GM18870 (cell line): ENCODE measurements at regions not wholly inside any gene's neighbourhood (a gene's known extent, or its start where the extent isn't known, plus 50 kb on each side); places are given as distances from the start of the nearest gene placed in this dataset.

Experiments
- ATAC-seq: cut with Tn5 transposase; IDR thresholded peaks from one replicate; pipeline ENCODE4 v1.9.1; 2021; ENCODE audit warnings: moderate library complexity; ENCODE audit not compliant: unreplicated experiment

GRCh38 chr5:6274846-6275543 lies 103.4 kb downstream of the MED10 start:
- ATAC-seq, result no peak

DNA sequence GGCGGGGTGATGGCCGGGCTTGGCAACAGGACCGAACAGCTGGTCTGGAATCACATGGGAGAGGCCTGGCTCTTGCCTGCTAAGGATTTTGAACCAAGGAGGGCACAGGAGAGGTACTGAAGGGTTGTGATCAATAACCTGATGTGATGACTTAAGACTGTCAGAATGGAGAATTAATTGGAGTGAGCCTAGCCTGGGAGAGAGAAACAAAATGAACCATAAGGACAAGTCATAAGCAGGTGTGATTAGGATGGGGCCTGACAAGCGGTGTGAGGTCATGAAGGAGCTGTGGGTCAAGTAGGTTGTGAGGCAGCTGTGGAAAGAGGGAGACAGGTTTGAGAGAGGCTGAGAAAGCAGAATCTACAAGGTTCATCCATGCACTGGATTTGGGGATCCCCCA lies 104.6 kb downstream of the MED10 start:
- no peak for ATAC-seq

GRCh38 chr5:6273090-6273735 lies 105.1 kb downstream of the MED10 start:
- peak; percentile 72 for ATAC-seq

- ATAC-seq, result no peak
These were observed 108.4 kb downstream of the MED10 start for GRCh38 chr5:6269925-6270324.

GRCh38 chr5:6266671-6267197 lies 111.6 kb downstream of the MED10 start:
- ATAC-seq, result no peak

DNA sequence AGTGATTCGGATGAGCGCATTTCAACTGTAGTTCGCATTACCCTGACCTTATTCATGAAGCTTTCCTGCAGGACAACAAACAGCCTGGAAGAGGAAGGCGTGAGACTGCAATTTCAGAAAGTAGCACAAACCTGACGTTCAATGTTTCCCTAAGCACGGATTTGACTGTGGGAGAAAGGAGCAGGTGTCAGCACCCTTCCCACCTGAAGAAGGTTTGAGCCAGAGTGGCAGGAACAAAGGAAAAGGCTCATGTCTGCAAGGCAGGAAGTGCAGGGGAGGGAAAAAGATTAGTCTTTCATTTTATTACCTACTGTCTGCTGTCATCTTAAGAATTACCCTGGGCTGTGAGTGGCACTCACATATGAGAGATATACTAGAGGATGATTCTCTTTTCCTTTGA lies 114.0 kb downstream of the MED10 start:
- no peak for ATAC-seq

DNA sequence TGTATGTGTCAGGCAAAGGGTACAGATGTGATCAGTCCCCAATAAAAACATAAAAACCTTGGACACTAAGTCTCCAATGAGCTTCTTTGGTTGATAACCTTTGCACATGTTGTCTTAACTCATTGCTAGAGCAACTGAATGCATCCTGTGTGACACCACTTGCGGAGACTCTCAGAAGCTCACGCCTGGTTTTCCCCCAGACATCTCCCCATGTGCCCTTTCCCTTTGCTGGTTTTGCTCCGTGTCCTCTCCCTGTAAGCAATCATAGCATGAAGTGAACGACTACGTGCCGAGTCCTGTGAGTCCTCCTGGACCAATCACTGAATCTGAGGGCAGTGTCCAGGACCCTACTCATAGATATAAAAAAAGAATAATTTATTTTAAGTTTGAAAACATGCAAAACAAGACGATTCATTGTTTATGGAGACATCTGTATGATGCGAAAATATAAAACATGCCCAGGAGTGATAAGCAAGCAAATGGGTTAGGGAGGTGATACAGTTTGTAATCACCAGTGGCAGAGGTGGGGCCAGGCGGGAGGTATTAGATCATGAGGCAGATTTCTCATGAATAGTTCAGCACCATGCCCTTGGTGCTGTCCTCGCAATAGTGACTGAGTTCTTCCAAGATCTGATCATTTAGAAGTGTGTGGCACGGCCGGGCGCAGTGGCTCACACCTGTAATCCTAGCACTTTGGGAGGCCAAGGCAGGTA lies 115.5 kb downstream of the MED10 start:
- no peak for ATAC-seq

- ATAC-seq, result no peak
These were observed 116.7 kb downstream of the MED10 start for GRCh38 chr5:6261668-6262067.

DNA sequence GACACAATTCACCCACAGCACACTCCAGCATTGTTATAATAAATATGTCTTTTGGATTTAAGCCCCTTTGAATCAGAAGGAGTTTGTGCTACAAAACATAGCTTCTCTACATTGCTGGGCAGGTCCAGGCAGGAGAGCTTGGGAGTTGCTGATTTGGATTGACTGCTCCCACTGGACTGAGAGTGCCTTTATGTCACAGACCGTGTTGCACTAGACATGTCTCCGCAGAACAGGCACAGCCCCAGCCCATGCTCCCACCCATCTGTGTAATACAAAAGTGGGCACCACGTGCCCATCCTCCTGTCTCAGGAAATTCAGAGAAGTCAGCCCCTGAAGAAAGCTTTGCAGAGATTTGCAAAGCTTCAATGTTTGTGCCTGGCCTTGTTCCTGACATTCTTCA lies 117.1 kb downstream of the MED10 start:
- no peak for ATAC-seq

DNA sequence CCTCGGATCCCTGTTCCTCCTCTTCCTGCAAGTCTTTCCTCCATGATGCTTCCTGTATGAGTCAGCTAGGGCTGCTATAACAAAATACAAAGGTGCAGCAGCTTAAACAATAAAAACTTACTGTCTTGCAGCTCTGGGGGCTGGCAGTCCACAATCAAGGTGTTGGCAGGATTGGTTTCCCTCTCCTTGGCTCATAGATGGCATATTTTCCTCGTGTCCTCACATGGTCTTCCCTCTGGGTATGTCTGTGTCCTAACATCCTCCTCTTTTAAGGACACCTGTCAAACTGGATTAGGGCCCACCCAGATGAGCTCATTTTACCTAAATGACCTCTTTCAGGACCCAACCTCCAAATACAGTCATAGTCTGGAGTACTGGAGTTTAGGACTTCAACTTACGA lies 117.5 kb downstream of the MED10 start:
- no peak for ATAC-seq

DNA sequence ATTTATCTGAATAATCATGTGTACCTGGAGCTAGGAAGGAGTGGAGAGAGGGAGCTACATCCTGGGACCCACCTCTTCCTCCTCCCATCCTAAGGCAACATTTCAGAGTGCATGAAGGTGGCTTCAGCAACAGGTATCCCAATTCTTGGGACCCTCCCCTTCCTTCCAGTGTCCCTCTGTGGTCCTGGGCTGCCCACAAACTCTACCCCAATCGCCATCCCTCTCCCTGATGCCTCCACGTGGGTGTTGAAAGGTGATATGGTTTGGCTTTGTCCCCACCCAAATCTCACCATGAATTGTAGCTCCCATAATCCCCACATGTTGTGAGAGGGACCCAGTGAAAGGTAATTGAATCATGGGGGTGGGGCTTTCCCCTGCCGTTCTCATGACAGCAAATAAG lies 121.4 kb downstream of the MED10 start:
- no peak for ATAC-seq

GRCh38 chr5:6255956-6256355 lies 122.4 kb downstream of the MED10 start:
- ATAC-seq, result no peak

DNA sequence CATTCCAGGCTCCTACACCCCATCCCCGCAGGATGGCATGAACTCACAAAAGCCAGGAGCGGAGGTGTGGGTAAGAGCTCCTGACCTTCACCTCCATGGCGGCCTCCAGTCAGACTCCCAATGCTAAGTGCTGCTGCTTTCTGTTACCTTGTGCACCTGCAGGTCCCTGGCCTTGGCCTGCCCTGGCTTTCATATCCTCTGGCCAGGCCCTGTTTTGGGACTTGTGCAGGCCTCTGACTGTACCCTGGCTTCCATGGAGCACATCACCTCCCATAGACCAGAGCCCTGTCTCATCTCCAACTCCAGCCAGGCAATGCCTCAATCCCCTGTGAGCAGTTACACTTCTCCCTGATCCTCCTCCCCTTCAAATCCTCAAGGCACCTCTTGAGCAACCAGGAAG lies 124.5 kb downstream of the MED10 start:
- no peak for ATAC-seq

GRCh38 chr5:6253281-6253680 lies 125.1 kb downstream of the MED10 start:
- ATAC-seq, result no peak

- no peak for ATAC-seq
These were observed 125.8 kb downstream of the MED10 start for GRCh38 chr5:6252581-6252980.

DNA sequence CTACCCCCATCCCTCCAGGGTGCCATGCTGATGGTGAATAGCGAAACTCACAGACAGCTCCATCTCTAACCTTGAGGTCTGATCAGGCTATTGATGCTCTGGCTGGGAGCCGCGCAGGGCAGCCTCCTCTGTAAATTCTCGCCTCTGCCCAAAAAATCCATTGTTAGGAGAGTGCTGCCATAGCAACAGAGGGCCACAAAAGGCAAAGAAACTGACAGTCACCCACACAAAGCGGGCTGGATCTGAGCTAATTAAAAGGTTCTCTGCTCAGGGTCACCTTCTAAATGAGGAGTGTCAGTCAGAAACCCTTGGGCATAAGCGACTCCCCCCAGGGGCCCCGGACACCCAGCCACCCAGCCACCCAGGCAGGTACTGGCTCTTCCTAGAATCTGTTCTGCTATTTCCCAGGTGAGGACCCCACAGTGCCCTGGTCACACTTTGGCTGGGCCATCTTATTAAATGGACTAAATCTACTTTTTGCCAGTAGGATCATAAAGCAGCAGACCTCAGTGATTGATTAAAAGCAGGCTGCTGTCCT lies 126.7 kb downstream of the MED10 start:
- no peak for ATAC-seq

DNA sequence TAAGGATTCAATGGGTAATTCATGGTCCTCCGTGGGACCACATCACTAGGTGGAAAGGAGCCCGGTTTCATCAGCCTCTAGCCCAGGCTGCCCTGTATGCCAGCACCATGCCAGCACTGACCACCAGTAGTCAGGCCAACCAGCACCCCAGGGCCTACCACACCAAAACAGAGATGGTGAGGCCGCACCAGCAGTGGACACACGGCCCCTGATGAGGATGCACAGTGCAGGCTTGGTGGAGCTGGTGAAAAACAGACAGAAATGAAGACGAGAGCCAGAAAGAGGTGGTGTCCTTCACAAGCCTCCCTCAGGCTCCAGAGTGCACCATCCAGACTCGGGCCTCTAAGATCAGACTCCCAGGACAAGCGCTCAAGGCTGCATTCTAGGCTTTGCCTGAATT lies 128.2 kb downstream of the MED10 start:
- no peak for ATAC-seq

GRCh38 chr5:6248132-6248531 lies 130.2 kb downstream of the MED10 start:
- no peak for ATAC-seq

- peak; percentile 70 for ATAC-seq
These were observed 131.4 kb downstream of the MED10 start for GRCh38 chr5:6246820-6247437.

- no peak for ATAC-seq
These were observed 134.0 kb downstream of the MED10 start for GRCh38 chr5:6244339-6244714.

DNA sequence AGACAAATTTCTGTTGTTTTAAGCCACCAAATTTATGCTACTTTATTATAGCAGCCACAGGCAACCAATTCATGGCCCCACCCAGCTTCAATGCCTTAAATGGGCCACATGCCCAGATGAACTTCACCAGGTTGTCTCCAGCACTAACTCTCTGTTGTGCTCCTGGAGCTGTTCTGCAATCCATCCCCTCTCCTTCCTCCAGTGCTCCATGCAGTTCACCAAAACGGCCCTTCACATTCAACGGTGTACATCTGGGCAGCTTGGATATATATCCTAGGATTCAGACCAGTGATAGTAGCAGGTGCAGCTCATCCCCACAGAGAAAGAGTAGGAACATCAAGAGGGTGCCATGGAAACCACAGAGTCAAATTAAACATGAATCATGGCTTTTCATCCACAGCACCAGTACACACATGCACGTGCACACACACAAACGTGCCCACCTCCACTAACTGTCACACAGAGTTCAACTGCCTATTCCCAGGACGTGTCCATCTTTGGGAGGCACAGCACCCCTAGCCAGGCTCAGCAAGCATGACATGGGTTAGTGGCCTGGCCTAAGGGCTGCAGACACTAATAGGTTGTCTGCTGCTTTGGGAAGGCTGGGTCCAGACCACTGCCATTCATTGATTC lies 134.5 kb downstream of the MED10 start:
- no peak for ATAC-seq
